ENCODE measurements at regions not wholly inside any gene's neighbourhood (a gene's known extent, or its start where the extent isn't known, plus 50 kb on each side); places are given as distances from the start of the nearest gene placed in this dataset.

- Mint-ChIP-seq H3K4me3 (no peak overlapping the region), H3K36me3 (ENCODE audit: low read depth) (no peaks in the 10 kb centered on the region), H3K9me3 (no peaks in the 10 kb centered on the region; the same call in 2 of the 3 replicates), H3K4me1 (peaks cover 8% of the 10 kb centered on the region; the same call in 2 of the 3 replicates), H3K27me3 (ENCODE audit: insufficient read depth, low read depth, poor library complexity) (no peaks in the 10 kb centered on the region), H3K27ac (no peak overlapping the region)
- Histone ChIP-seq H3K4me1 (ENCODE audit: insufficient read depth) (no peaks in the 10 kb centered on the region), H3K9me2 (ENCODE audit: insufficient read depth) (peaks cover 10% of the 10 kb centered on the region), H4K20me1 (replicated peaks; ENCODE audit: insufficient read depth) (no peaks in the 10 kb centered on the region), H3K4me2 (no peak overlapping the region), H3K4me3 (no peak overlapping the region), H3K79me2 (replicated peaks; ENCODE audit: insufficient read depth) (no peaks in the 10 kb centered on the region), H3K36me3 (ENCODE audit: insufficient read depth) (no peaks in the 10 kb centered on the region), H3K27me3 (ENCODE audit: insufficient read depth) (no peaks in the 10 kb centered on the region), H3K27ac (ENCODE audit: low read depth) (no peak overlapping the region), H3F3A (replicated peaks; ENCODE audit: low read depth) (no peaks in the 10 kb centered on the region), H2AFZ (no peak overlapping the region)
- no peak for DNase-seq (ENCODE audit: low spot score)
- TF ChIP-seq, protein P1, sequence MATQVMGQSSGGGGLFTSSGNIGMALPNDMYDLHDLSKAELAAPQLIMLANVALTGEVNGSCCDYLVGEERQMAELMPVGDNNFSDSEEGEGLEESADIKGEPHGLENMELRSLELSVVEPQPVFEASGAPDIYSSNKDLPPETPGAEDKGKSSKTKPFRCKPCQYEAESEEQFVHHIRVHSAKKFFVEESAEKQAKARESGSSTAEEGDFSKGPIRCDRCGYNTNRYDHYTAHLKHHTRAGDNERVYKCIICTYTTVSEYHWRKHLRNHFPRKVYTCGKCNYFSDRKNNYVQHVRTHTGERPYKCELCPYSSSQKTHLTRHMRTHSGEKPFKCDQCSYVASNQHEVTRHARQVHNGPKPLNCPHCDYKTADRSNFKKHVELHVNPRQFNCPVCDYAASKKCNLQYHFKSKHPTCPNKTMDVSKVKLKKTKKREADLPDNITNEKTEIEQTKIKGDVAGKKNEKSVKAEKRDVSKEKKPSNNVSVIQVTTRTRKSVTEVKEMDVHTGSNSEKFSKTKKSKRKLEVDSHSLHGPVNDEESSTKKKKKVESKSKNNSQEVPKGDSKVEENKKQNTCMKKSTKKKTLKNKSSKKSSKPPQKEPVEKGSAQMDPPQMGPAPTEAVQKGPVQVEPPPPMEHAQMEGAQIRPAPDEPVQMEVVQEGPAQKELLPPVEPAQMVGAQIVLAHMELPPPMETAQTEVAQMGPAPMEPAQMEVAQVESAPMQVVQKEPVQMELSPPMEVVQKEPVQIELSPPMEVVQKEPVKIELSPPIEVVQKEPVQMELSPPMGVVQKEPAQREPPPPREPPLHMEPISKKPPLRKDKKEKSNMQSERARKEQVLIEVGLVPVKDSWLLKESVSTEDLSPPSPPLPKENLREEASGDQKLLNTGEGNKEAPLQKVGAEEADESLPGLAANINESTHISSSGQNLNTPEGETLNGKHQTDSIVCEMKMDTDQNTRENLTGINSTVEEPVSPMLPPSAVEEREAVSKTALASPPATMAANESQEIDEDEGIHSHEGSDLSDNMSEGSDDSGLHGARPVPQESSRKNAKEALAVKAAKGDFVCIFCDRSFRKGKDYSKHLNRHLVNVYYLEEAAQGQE (IDR thresholded peaks at IDR 0.05; ENCODE audit: unreplicated experiment), result no peak
- TF ChIP-seq, protein P2, sequence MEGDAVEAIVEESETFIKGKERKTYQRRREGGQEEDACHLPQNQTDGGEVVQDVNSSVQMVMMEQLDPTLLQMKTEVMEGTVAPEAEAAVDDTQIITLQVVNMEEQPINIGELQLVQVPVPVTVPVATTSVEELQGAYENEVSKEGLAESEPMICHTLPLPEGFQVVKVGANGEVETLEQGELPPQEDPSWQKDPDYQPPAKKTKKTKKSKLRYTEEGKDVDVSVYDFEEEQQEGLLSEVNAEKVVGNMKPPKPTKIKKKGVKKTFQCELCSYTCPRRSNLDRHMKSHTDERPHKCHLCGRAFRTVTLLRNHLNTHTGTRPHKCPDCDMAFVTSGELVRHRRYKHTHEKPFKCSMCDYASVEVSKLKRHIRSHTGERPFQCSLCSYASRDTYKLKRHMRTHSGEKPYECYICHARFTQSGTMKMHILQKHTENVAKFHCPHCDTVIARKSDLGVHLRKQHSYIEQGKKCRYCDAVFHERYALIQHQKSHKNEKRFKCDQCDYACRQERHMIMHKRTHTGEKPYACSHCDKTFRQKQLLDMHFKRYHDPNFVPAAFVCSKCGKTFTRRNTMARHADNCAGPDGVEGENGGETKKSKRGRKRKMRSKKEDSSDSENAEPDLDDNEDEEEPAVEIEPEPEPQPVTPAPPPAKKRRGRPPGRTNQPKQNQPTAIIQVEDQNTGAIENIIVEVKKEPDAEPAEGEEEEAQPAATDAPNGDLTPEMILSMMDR (conservative IDR thresholded peaks at IDR 0.05; ENCODE audit: low read depth in 2 of 2), result no peak
- TF ChIP-seq ZNF462 (CRISPR knock-in tag; IDR thresholded peaks at IDR 0.05) (no peak), ZNF331 (CRISPR knock-in tag; IDR thresholded peaks at IDR 0.05; ENCODE audit: low read depth) (no peak), POLR2AphosphoS5 (IDR thresholded peaks at IDR 0.05; ENCODE audit: low read depth) (no peak), ETS1 (IDR thresholded peaks at IDR 0.05) (no peak), CREB1 (CRISPR knock-in tag; IDR thresholded peaks at IDR 0.05; ENCODE audit: low read depth) (no peak), ZNF114 (CRISPR knock-in tag; IDR thresholded peaks at IDR 0.05) (no peak), EZH2 (IDR thresholded peaks at IDR 0.05; ENCODE audit: low read depth, unreplicated experiment) (no peak), NANOG (IDR thresholded peaks at IDR 0.05; ENCODE audit: borderline replicate concordance) (no peak), JUNB (IDR thresholded peaks at IDR 0.05; ENCODE audit: unreplicated experiment) (no peak), EZH2phosphoT487 (IDR thresholded peaks at IDR 0.05; ENCODE audit: unreplicated experiment) (no peak), STAT1 (IDR thresholded peaks at IDR 0.05; ENCODE audit: unreplicated experiment) (no peak)
- ATAC-seq, result no peak
Observed at GRCh38 chr19:31139871-31140505, 209.2 kb downstream of the TSHZ3 start.
